ENCODE measurements at regions not wholly inside any gene's neighbourhood (a gene's known extent, or its start where the extent isn't known, plus 50 kb on each side); places are given as distances from the start of the nearest gene placed in this dataset.

DNA sequence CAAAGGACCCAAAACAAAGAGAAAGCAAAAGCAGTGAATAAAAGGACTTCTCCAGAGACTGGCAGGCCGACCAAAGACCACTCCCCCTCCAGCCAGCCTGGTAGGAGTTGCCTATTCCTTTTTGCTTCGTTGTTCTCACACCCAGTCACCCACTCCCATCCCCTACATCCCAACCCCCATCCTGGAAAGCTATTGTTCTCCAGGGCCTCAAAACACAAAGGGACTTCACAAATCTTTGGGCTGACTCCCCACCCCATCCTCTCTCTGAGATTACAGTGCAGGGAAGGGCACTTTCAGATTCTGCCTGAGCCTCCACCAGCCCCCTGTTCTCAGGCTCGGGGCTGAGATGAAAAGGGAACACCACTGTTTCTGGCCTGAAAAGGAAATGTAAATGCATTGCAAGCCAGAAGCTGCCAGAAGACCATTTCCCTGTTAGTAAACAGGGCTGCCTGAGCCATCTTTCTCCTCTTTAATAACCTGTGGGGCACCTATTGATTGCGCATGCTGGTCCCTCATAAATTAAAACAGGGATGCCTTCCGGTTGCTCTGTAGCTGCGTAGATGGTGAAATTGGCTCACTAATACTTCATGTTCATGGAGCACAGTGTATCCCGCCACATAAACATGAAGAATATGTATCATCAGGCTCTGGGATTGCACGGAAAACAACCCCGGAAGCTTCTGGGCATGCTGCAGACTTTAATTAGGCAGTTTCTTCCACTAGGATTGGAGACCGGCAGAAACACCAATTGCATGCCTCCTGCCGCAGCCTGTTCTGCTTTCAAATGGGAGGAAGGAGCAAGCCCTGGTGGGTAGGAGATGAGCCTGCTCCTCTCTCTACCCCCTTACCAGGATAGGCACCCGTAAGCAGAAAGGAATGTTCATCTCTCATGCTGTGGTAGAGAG lies 130.3 kb upstream of the FUT8 start:
- no peak for DNase-seq (ENCODE audit: low spot score)
- no peak overlapping the region for H3K27ac ChIP-seq
- peak overlapping the region in 1 of 2 donors; percentile 24 for H3K4me3 ChIP-seq

GRCh38 chr14:65282896-65283253 lies 129.7 kb upstream of the FUT8 start:
- TF ChIP-seq, protein P1, sequence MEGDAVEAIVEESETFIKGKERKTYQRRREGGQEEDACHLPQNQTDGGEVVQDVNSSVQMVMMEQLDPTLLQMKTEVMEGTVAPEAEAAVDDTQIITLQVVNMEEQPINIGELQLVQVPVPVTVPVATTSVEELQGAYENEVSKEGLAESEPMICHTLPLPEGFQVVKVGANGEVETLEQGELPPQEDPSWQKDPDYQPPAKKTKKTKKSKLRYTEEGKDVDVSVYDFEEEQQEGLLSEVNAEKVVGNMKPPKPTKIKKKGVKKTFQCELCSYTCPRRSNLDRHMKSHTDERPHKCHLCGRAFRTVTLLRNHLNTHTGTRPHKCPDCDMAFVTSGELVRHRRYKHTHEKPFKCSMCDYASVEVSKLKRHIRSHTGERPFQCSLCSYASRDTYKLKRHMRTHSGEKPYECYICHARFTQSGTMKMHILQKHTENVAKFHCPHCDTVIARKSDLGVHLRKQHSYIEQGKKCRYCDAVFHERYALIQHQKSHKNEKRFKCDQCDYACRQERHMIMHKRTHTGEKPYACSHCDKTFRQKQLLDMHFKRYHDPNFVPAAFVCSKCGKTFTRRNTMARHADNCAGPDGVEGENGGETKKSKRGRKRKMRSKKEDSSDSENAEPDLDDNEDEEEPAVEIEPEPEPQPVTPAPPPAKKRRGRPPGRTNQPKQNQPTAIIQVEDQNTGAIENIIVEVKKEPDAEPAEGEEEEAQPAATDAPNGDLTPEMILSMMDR (IDR thresholded peaks at IDR 0.05) = no peak
- Histone ChIP-seq H3K4me1 (peaks cover 0 to 8% of the 10 kb centered on the region in 2 donors), H3K36me3 (no peaks in the 10 kb centered on the region), H3K4me3 (no peak overlapping the region), H3K27me3 (no peaks in the 10 kb centered on the region), H3K9me3 (no peaks in the 10 kb centered on the region), H3K27ac (no peak overlapping the region)
- DNase-seq (ENCODE audit: low spot score) = no peak

More for the DNA sequence above, 130.3 kb upstream of the FUT8 start:
- Histone ChIP-seq H3K27me3 (no peaks in the 10 kb centered on the region), H3K4me1 (peaks cover 0 to 8% of the 10 kb centered on the region in 2 donors), H3K9me3 (no peaks in the 10 kb centered on the region), H3K36me3 (no peaks in the 10 kb centered on the region)
- TF ChIP-seq, protein P1 (IDR thresholded peaks at IDR 0.05) = no peak

DNA sequence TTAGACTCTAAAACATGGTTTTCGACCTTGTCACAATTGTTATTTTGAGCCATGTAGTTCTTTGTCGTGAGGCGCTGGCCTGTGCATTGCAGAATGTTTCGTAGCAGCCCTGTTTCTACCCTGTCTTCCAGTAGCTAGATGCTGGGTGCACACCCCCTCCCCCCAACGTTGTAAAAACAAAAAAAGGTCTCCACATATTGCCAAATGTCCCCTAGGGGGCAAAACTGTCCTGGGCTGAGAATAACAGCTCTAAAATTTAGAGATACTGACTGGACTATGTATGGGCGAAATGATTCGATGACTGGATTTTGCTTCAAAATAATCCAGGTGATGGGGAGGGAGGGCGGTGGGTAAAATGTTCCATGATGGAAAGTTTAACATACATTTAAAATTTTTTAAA lies 126.1 kb upstream of the FUT8 start:
- Histone ChIP-seq H3K27ac (no peak overlapping the region), H3K4me1 (peaks cover 0 to 8% of the 10 kb centered on the region in 2 donors), H3K27me3 (no peaks in the 10 kb centered on the region), H3K9me3 (no peaks in the 10 kb centered on the region), H3K4me3 (no peak overlapping the region), H3K36me3 (no peaks in the 10 kb centered on the region)
- TF ChIP-seq, protein P1 (IDR thresholded peaks at IDR 0.05) = no peak
- no peak for DNase-seq (ENCODE audit: low spot score)

DNA sequence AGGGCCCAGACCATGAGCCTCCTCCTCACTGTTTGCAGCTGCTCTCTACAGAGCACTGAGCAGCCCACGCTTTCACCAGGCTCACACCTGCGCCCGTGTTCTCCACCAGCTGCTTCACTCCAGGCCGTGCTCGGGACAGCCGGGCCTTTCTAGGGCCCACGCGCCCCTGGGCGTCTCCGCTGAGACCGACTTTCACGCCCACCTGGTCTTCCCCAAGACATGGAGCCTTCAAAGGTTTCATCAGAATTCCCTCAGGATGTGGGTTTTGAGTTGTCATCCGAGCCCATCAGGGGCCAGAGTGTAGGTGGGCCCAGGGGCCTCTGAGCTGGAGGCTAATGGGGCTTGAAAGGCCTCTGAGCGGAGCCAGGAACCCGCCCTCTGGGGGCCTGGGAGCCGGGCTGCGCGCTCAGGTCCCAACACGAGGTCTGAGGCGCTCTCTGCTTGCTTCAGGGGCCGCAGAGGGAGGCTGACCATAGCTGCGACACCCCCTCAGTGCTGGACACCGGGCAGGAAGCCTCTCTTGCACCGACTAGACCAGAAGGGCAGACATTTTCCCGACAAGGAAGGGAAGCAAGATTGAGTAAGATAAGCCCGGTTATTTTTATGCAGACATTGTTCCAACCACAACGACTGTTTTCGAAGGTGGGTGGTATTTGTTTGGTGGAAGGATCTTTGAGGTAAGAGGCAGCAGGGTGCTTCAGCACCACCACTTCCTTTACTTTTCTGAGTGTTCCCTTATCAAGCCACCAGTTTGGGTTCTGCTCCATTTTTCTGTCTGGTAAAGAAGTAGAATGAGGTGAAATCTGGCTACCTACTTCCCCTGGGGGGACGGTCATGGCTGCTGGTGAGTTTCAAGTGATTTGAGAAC lies 125.0 kb upstream of the FUT8 start:
- H3K27ac ChIP-seq = no peak overlapping the region
- TF ChIP-seq, protein P1 (IDR thresholded peaks at IDR 0.05) = no peak

GRCh38 chr14:65290830-65291229 lies 121.7 kb upstream of the FUT8 start:
- H3K27me3 ChIP-seq = no peaks in the 10 kb centered on the region
- H3K9me3 ChIP-seq = no peaks in the 10 kb centered on the region
- no peak overlapping the region for H3K4me3 ChIP-seq
- TF ChIP-seq, protein P1 (IDR thresholded peaks at IDR 0.05) = no peak
- H3K4me1 ChIP-seq = no peaks in the 10 kb centered on the region
- no peak overlapping the region for H3K27ac ChIP-seq
- H3K36me3 ChIP-seq = no peaks in the 10 kb centered on the region
- no peak for DNase-seq (ENCODE audit: low spot score)

More for the DNA sequence above, 125.0 kb upstream of the FUT8 start:
- Histone ChIP-seq H3K4me3 (no peak overlapping the region), H3K36me3 (no peaks in the 10 kb centered on the region), H3K27me3 (no peaks in the 10 kb centered on the region), H3K4me1 (peaks cover 0 to 6% of the 10 kb centered on the region in 2 donors), H3K9me3 (no peaks in the 10 kb centered on the region)
- DNase-seq (ENCODE audit: low spot score) = no peak
